Fibroblast of lung (primary cell): ENCODE measurements at regions not wholly inside any gene's neighbourhood (a gene's known extent, or its start where the extent isn't known, plus 50 kb on each side); places are given as distances from the start of the nearest gene placed in this dataset.

Experiments used
- DNase-seq, 2 donors: peaks; one replicate each; pipeline versions ENCODE4 v3.0.0 to v3.0.0-alpha.2; 2010; ENCODE audit warnings: low read depth in 2 of 2
- H2AFZ ChIP-seq: 2 replicates; pipeline ENCODE4 v1.5.1; 2012; ENCODE audit warnings: low read length, control low read depth, inconsistent platforms
- H3K27ac ChIP-seq: 2 replicates; pipeline ENCODE4 v1.5.1; 2011; ENCODE audit warnings: low read length, control low read depth; ENCODE audit not compliant: insufficient read depth
- H3K27me3 ChIP-seq: 2 replicates; pipeline ENCODE4 v1.5.1; 2011; ENCODE audit warnings: mild to moderate bottlenecking, low read length; ENCODE audit not compliant: control insufficient read depth, insufficient read depth
- H3K36me3 ChIP-seq: 2 replicates; pipeline ENCODE4 v1.5.1; 2011; ENCODE audit warnings: low read length; ENCODE audit not compliant: control insufficient read depth, insufficient read depth
- H3K4me1 ChIP-seq: 2 replicates; pipeline ENCODE4 v1.5.1; 2011; ENCODE audit warnings: low read length; ENCODE audit not compliant: control insufficient read depth, insufficient read depth; ENCODE audit errors: extremely low read depth
- H3K4me2 ChIP-seq: 2 replicates; pipeline ENCODE4 v1.5.1; 2011; ENCODE audit warnings: low read length, control low read depth; ENCODE audit not compliant: insufficient read depth; ENCODE audit errors: extremely low read depth
- H3K4me3 ChIP-seq, 4 experiments: fragments of 200-600 bp in 1 of 4; sonication (generic) in 1 of 4; replicated peaks in 1 of 4; 2 replicates each; pipeline ENCODE4 v1.5.1; 2011 to 2016; ENCODE audit warnings: low read length in 4 of 4, low read depth in 3 of 4, mild to moderate bottlenecking in 3 of 4, control low read depth in 2 of 4, inconsistent platforms in 1 of 4, mixed read lengths in 1 of 4; ENCODE audit not compliant: insufficient read depth in 1 of 4; ENCODE audit errors: control extremely low read depth in 1 of 4
- H3K79me2 ChIP-seq: 2 replicates; pipeline ENCODE4 v1.5.1; 2012; ENCODE audit warnings: mild to moderate bottlenecking, low read length, inconsistent platforms; ENCODE audit not compliant: control insufficient read depth, insufficient read depth
- H3K9ac ChIP-seq: 2 replicates; pipeline ENCODE4 v1.5.1; 2011; ENCODE audit warnings: mild to moderate bottlenecking, low read length, control low read depth; ENCODE audit not compliant: insufficient read depth
- H3K9me3 ChIP-seq: 2 replicates; pipeline ENCODE4 v1.5.1; 2012; ENCODE audit warnings: low read depth, low read length; ENCODE audit not compliant: control insufficient read depth, insufficient read depth
- H4K20me1 ChIP-seq: 2 replicates; pipeline ENCODE4 v1.5.1; 2011; ENCODE audit warnings: low read length; ENCODE audit not compliant: control insufficient read depth, insufficient read depth; ENCODE audit errors: extremely low read depth
- EZH2 ChIP-seq: IDR thresholded peaks from 2 replicates; pipeline ENCODE4 v1.5.1; 2012; ENCODE audit warnings: low read length, control low read depth, mild to moderate bottlenecking; ENCODE audit errors: missing control alignments
- TF ChIP-seq, protein P1 (sequence below), 2 donors: IDR thresholded peaks in 1 of 2; conservative IDR thresholded peaks in 1 of 2; 1 replicate in 1 of 2; 2 replicates in 1 of 2; pipeline ENCODE4 v1.5.1; 2011 to 2012; ENCODE audit warnings: low read length in 2 of 2, control low read depth in 1 of 2, inconsistent platforms in 1 of 2, low read depth in 1 of 2, mild to moderate bottlenecking in 1 of 2

DNA sequence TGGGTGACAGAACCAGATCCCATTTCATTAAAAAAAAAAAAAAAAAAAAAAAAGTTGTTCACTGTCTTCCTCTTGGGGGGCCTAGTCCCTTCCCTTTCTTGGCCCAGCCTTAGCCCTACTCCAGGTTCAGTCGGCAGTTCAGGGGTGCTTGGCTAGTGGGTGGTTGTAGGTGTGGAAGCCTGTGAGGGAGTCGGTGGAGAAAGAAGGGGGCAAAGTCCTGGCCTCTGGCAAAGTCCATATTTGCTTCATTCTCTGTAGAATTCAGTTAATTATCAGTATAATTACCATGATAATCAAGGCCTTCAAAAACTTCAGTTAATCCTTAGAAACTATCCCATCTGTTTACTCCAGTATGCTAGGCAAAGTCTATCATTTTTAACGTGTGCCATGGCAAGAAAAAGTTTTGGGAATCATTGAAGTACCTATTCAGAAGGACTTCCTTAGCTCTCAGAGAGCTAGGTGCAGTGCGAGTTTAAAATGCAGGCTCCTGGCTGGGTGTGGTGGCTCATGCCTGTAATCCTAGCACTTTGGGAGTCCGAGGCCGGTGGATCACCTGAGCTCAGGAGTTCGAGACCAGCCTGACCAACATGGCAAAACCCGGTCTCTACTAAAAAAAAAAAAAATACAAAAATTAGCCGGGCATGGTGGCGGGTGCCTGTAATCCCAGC lies 205.7 kb upstream of the ARG1 start:
- no peaks in the 10 kb centered on the region for H3K4me1 ChIP-seq
- H3K4me2 ChIP-seq: no peak overlapping the region
- no peak overlapping the region for H3K27ac ChIP-seq
- no peaks in the 10 kb centered on the region for H4K20me1 ChIP-seq
- H3K36me3 ChIP-seq: no peaks in the 10 kb centered on the region
- H3K9me3 ChIP-seq: no peaks in the 10 kb centered on the region
- TF ChIP-seq EZH2: no peak
- TF ChIP-seq, protein P1, sequence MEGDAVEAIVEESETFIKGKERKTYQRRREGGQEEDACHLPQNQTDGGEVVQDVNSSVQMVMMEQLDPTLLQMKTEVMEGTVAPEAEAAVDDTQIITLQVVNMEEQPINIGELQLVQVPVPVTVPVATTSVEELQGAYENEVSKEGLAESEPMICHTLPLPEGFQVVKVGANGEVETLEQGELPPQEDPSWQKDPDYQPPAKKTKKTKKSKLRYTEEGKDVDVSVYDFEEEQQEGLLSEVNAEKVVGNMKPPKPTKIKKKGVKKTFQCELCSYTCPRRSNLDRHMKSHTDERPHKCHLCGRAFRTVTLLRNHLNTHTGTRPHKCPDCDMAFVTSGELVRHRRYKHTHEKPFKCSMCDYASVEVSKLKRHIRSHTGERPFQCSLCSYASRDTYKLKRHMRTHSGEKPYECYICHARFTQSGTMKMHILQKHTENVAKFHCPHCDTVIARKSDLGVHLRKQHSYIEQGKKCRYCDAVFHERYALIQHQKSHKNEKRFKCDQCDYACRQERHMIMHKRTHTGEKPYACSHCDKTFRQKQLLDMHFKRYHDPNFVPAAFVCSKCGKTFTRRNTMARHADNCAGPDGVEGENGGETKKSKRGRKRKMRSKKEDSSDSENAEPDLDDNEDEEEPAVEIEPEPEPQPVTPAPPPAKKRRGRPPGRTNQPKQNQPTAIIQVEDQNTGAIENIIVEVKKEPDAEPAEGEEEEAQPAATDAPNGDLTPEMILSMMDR (conservative IDR thresholded peaks at IDR 0.05 in 1 of 2, IDR thresholded peaks at IDR 0.05 in 1 of 2; ENCODE audit: low read depth in 1 of 2, low read length in 2 of 2): no peak
- no peak overlapping the region for H2AFZ ChIP-seq
- DNase-seq: no peak
- H3K79me2 ChIP-seq: no peaks in the 10 kb centered on the region
- H3K27me3 ChIP-seq: peaks cover 10% of the 10 kb centered on the region
- H3K9ac ChIP-seq: no peak overlapping the region
- no peak overlapping the region for H3K4me3 ChIP-seq

DNA sequence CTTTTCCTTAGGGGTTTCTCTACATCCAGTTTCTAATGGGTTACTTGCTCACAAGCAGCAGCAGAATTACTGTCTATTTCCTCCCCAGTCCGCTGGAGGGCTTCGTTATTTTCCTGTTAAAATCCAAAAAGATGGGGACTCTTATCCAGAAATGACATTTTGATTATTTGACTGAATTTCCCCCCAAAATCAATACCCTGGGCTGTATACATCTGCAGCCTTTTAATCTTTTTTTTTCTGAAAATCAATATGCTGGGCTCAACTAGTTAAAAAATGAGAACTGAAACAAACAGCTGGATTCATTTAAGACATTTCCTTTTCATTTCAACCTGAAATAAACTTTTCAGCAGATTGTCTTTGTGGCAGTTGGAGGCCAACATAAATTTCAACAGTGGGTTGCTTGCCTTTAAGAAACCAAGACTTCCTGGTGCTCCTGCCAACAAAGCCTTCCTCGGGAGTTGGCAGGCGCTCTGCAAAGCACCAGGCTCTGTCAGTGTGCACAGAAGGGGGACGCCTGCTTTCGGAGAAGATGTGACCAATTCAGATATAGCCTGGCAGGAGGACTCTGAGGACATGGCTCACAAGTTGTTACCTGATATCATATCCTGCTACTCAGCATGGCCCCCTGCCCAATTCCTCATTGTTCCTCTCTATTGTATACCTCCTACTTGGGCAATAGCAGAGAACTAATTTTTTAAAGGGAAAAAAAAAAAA lies 204.7 kb upstream of the ARG1 start:
- no peak overlapping the region for H3K4me3 ChIP-seq
- H2AFZ ChIP-seq: no peak overlapping the region
- peaks cover 11% of the 10 kb centered on the region for H3K27me3 ChIP-seq
- H4K20me1 ChIP-seq: no peaks in the 10 kb centered on the region
- H3K9me3 ChIP-seq: no peaks in the 10 kb centered on the region
- no peak overlapping the region for H3K4me2 ChIP-seq
- H3K9ac ChIP-seq: no peak overlapping the region
- TF ChIP-seq, protein P1 (conservative IDR thresholded peaks at IDR 0.05 in 1 of 2, IDR thresholded peaks at IDR 0.05 in 1 of 2; ENCODE audit: low read depth in 1 of 2, low read length in 2 of 2): no peak
- no peak for TF ChIP-seq EZH2
- no peak overlapping the region for H3K27ac ChIP-seq
- no peaks in the 10 kb centered on the region for H3K79me2 ChIP-seq
- H3K4me1 ChIP-seq: no peaks in the 10 kb centered on the region
- DNase-seq: peak; percentile 15 to 43
- H3K36me3 ChIP-seq: no peaks in the 10 kb centered on the region

DNA sequence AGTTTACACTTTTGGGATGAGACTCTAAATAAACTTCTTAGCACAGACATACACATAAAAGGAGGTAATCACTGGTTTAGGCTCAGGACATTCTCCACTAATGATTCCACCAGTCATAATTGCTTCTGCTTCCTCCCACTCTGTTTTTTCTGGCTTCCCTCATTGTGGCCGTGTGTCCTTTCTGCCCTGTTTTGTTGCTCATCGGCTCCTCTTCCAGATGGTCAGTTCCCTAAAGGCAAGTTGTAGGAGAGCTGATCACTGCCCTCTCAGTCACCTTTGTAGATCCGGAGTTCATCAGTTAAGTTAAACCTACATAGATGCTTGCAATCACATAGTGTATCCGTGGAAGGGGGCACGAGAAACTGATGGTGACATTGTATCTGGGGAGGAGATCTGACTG lies 200.5 kb upstream of the ARG1 start:
- Histone ChIP-seq H2AFZ (no peak overlapping the region), H3K27ac (no peak overlapping the region), H3K9ac (no peak overlapping the region), H4K20me1 (no peaks in the 10 kb centered on the region), H3K27me3 (peaks cover 14% of the 10 kb centered on the region), H3K4me1 (no peaks in the 10 kb centered on the region), H3K9me3 (no peaks in the 10 kb centered on the region), H3K79me2 (no peaks in the 10 kb centered on the region), H3K4me3 (no peak overlapping the region), H3K36me3 (no peaks in the 10 kb centered on the region), H3K4me2 (no peak overlapping the region)
- no peak for TF ChIP-seq EZH2
- TF ChIP-seq, protein P1 (conservative IDR thresholded peaks at IDR 0.05 in 1 of 2, IDR thresholded peaks at IDR 0.05 in 1 of 2; ENCODE audit: low read depth in 1 of 2, low read length in 2 of 2): no peak
- DNase-seq: peak in 1 of 2 donors; percentile 62
